ENCODE measurements at regions not wholly inside any gene's neighbourhood (a gene's known extent, or its start where the extent isn't known, plus 50 kb on each side); places are given as distances from the start of the nearest gene placed in this dataset.

GRCh38 chr12:114302606-114303315 is 103.2 kb downstream of the TBX5 start:
- TF ChIP-seq ZFX (IDR thresholded peaks at IDR 0.05; ENCODE audit: borderline replicate concordance) (no peak), CTCF (IDR thresholded peaks at IDR 0.05) (no peak)
- no peak overlapping the region for H3K27ac ChIP-seq

DNA sequence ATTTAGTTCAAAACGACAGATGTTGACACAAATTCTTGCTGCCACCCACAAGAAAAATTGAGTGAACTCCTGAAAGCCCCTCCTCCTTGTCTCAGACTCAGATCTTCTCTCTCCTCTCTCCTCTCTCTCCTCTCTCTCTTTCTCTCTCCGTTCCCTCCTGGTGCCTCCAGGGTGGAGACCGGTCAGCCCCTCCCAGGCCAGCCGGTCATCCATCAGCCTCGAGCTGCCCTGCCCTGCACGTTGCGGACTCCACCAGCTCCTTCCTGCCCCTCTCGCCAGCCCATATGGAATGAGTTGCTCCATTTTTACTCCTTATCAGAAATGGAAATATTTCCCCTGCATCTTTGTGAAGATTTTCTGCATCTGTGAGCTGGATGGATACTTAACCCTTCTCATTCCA is 103.8 kb downstream of the TBX5 start:
- TF ChIP-seq ZFX (IDR thresholded peaks at IDR 0.05; ENCODE audit: borderline replicate concordance) (no peak), CTCF (IDR thresholded peaks at IDR 0.05) (no peak)

GRCh38 chr12:114294303-114294685 is 111.7 kb downstream of the TBX5 start:
- no peak overlapping the region for H3K27ac ChIP-seq
- TF ChIP-seq ZFX (IDR thresholded peaks at IDR 0.05; ENCODE audit: borderline replicate concordance) (no peak), CTCF (IDR thresholded peaks at IDR 0.05) (no peak)

More for the DNA sequence above, 103.8 kb downstream of the TBX5 start:
- no peak overlapping the region for H3K27ac ChIP-seq

GRCh38 chr12:114293571-114294302 is 112.2 kb downstream of the TBX5 start:
- no peak overlapping the region for H3K27ac ChIP-seq
- TF ChIP-seq ZFX (IDR thresholded peaks at IDR 0.05; ENCODE audit: borderline replicate concordance) (no peak), CTCF (IDR thresholded peaks at IDR 0.05) (no peak)

- H3K27ac ChIP-seq: no peak overlapping the region
- TF ChIP-seq ZFX (IDR thresholded peaks at IDR 0.05; ENCODE audit: borderline replicate concordance) (no peak), CTCF (IDR thresholded peaks at IDR 0.05) (no peak)
These were observed 112.9 kb downstream of the TBX5 start for GRCh38 chr12:114293073-114293472.

GRCh38 chr12:114291389-114292060 is 114.4 kb downstream of the TBX5 start:
- no peak for TF ChIP-seq CTCF (IDR thresholded peaks at IDR 0.05)
- no peak overlapping the region for H3K27ac ChIP-seq

Measured in 22Rv1 (cell line).